Osteocyte (in vitro differentiated cells): ENCODE measurements at regions not wholly inside any gene's neighbourhood (a gene's known extent, or its start where the extent isn't known, plus 50 kb on each side); places are given as distances from the start of the nearest gene placed in this dataset.

ENCODE experiments used
- DNase-seq: peaks from one replicate; pipeline ENCODE4 v3.0.0; 2021; ENCODE audit warnings: mixed read lengths; ENCODE audit not compliant: unreplicated experiment; ENCODE audit errors: extremely low spot score
- H3K27ac Mint-ChIP-seq: one replicate; pipeline ENCODE4 v1.8.0; 2021; ENCODE audit warnings: mild to moderate bottlenecking, mixed read lengths; ENCODE audit not compliant: unreplicated experiment
- H3K27me3 Mint-ChIP-seq: one replicate; pipeline ENCODE4 v1.8.0; 2021; ENCODE audit warnings: mixed read lengths; ENCODE audit not compliant: unreplicated experiment
- H3K36me3 Mint-ChIP-seq: one replicate; pipeline ENCODE4 v1.8.0; 2021; ENCODE audit warnings: mixed read lengths; ENCODE audit not compliant: unreplicated experiment
- H3K4me1 Mint-ChIP-seq: one replicate; pipeline ENCODE4 v1.8.0; 2021; ENCODE audit warnings: mixed read lengths; ENCODE audit not compliant: unreplicated experiment
- H3K4me3 Mint-ChIP-seq: one replicate; pipeline ENCODE4 v1.8.0; 2021; ENCODE audit warnings: mild to moderate bottlenecking, moderate library complexity, mixed read lengths; ENCODE audit not compliant: unreplicated experiment
- H3K9me3 Mint-ChIP-seq: one replicate; pipeline ENCODE4 v1.8.0; 2021; ENCODE audit warnings: mixed read lengths; ENCODE audit not compliant: unreplicated experiment
- TF ChIP-seq, protein P1 (sequence below): fragments of 200-600 bp; sonication (generic); IDR thresholded peaks from 2 replicates; pipeline ENCODE4 v1.5.0; 2021; ENCODE audit warnings: antibody characterized with exemption, mild to moderate bottlenecking, moderate library complexity

- H3K36me3 Mint-ChIP-seq, result no peaks in the 10 kb centered on the region
- TF ChIP-seq, protein P1, sequence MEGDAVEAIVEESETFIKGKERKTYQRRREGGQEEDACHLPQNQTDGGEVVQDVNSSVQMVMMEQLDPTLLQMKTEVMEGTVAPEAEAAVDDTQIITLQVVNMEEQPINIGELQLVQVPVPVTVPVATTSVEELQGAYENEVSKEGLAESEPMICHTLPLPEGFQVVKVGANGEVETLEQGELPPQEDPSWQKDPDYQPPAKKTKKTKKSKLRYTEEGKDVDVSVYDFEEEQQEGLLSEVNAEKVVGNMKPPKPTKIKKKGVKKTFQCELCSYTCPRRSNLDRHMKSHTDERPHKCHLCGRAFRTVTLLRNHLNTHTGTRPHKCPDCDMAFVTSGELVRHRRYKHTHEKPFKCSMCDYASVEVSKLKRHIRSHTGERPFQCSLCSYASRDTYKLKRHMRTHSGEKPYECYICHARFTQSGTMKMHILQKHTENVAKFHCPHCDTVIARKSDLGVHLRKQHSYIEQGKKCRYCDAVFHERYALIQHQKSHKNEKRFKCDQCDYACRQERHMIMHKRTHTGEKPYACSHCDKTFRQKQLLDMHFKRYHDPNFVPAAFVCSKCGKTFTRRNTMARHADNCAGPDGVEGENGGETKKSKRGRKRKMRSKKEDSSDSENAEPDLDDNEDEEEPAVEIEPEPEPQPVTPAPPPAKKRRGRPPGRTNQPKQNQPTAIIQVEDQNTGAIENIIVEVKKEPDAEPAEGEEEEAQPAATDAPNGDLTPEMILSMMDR, result no peak
- H3K4me3 Mint-ChIP-seq, result no peak overlapping the region
Measured at GRCh38 chr7:68446183-68446582, 1152.1 kb upstream of the AUTS2 start.

DNA sequence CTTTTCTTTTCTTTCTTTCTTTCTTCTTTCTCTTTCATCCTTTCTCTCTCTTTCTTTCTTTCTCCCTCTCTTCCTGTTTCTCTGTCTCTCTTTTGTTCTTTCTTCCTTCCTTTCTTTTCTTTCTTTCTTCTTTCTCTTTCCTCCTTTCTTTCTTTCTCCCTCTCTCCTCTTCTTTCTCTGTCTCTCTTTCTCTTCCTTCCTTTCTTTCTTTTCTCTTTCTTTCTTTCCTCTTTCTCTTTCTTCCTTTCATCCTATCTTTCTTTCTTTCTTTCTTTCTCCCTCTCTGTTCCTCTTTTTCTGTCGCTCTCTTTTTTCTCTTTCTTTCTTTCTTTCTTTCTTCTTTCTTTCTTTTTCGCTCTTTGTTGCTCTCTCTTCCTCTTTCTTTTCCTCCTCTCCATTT lies 1149.2 kb upstream of the AUTS2 start:
- TF ChIP-seq, protein P1, result no peak

More at GRCh38 chr7:68446183-68446582, 1152.1 kb upstream of the AUTS2 start:
- no peaks in the 10 kb centered on the region for H3K27me3 Mint-ChIP-seq
- no peaks in the 10 kb centered on the region for H3K4me1 Mint-ChIP-seq
- DNase-seq, result no peak
- no peak overlapping the region for H3K27ac Mint-ChIP-seq
- peaks cover 10% of the 10 kb centered on the region for H3K9me3 Mint-ChIP-seq

DNA sequence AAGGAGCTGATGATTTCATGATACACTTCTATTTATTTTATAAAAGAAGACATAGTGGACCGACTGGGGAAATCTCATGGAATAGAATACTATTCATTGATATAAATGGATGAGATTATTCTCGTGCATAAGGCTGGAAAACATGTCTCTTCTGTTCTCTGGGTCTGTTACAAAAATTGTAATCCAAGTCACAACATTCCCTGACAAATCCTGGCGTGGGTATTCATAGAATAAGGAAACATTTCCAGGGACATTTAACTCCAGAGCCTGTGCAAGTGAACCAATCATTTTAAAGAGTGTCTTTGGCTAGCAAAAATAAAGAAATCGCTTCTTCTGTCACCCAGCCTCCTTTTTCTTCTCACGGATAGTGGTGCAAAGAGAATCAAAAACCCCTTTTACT lies 1148.5 kb upstream of the AUTS2 start:
- no peak overlapping the region for H3K4me3 Mint-ChIP-seq

More for the DNA sequence above, 1149.2 kb upstream of the AUTS2 start:
- H3K36me3 Mint-ChIP-seq, result no peaks in the 10 kb centered on the region
- H3K27me3 Mint-ChIP-seq, result no peaks in the 10 kb centered on the region
- H3K27ac Mint-ChIP-seq, result no peak overlapping the region
- no peak for DNase-seq
- peaks cover 10% of the 10 kb centered on the region for H3K9me3 Mint-ChIP-seq
- H3K4me1 Mint-ChIP-seq, result no peaks in the 10 kb centered on the region
- H3K4me3 Mint-ChIP-seq, result no peak overlapping the region

GRCh38 chr7:68454931-68455330 lies 1143.3 kb upstream of the AUTS2 start:
- DNase-seq, result no peak
- no peaks in the 10 kb centered on the region for H3K4me1 Mint-ChIP-seq
- H3K36me3 Mint-ChIP-seq, result no peaks in the 10 kb centered on the region
- TF ChIP-seq, protein P1, result no peak
- H3K9me3 Mint-ChIP-seq, result peaks cover 19% of the 10 kb centered on the region
- H3K4me3 Mint-ChIP-seq, result no peak overlapping the region
- H3K27ac Mint-ChIP-seq, result no peak overlapping the region
- no peaks in the 10 kb centered on the region for H3K27me3 Mint-ChIP-seq

More for the DNA sequence above, 1148.5 kb upstream of the AUTS2 start:
- TF ChIP-seq, protein P1, result no peak
- no peaks in the 10 kb centered on the region for H3K27me3 Mint-ChIP-seq
- no peaks in the 10 kb centered on the region for H3K36me3 Mint-ChIP-seq
- no peak overlapping the region for H3K27ac Mint-ChIP-seq
- H3K9me3 Mint-ChIP-seq, result peaks cover 10% of the 10 kb centered on the region
- H3K4me1 Mint-ChIP-seq, result no peaks in the 10 kb centered on the region
- DNase-seq, result no peak

DNA sequence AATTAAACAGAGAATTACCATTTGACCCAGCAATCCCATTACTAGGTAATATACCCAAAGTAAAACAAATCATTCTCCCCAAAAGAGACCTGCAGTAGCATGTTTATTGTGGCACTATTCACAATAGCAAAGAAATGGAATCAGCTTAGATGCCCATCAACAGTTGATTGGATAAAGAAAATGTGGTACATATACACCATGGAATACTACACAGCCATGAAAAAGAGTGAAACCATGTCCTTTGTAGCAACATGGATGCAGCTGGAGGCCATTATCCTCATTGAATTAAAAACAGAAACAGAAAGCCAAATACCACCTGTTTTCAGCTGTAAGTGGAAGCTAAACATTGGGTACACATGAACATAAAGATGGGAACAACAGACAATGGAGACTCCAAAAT lies 1141.8 kb upstream of the AUTS2 start:
- TF ChIP-seq, protein P1, result no peak
- DNase-seq, result no peak

More for the DNA sequence above, 1141.8 kb upstream of the AUTS2 start:
- H3K27me3 Mint-ChIP-seq, result no peaks in the 10 kb centered on the region
- H3K27ac Mint-ChIP-seq, result no peak overlapping the region
- peaks cover 19% of the 10 kb centered on the region for H3K9me3 Mint-ChIP-seq
- H3K36me3 Mint-ChIP-seq, result no peaks in the 10 kb centered on the region
- no peaks in the 10 kb centered on the region for H3K4me1 Mint-ChIP-seq
- H3K4me3 Mint-ChIP-seq, result no peak overlapping the region
